GM21576 (cell line): ENCODE measurements at regions not wholly inside any gene's neighbourhood (a gene's known extent, or its start where the extent isn't known, plus 50 kb on each side); places are given as distances from the start of the nearest gene placed in this dataset.
"Not testable (repeated sequence)": the region's sequence is repeated elsewhere in the genome, so short reads cannot be mapped to it uniquely, and the experiment has no call there.

Experiments used
- ATAC-seq: cut with Tn5 transposase; IDR thresholded peaks from one replicate; pipeline ENCODE4 v1.9.1; 2021; ENCODE audit warnings: mild to moderate bottlenecking, moderate library complexity; ENCODE audit not compliant: unreplicated experiment

- ATAC-seq = no peak
These were observed 87.9 kb upstream of the TRIO start for GRCh38 chr5:14054965-14055963.

- no peak for ATAC-seq
These were observed 88.9 kb upstream of the TRIO start for GRCh38 chr5:14054111-14054854.

- ATAC-seq = no peak
These were observed 92.3 kb upstream of the TRIO start for GRCh38 chr5:14050821-14051220.

GRCh38 chr5:14048434-14048833 is 94.7 kb upstream of the TRIO start:
- no peak for ATAC-seq

- ATAC-seq = no peak
These were observed 97.2 kb upstream of the DNAH5 start for GRCh38 chr5:14041528-14042192.

- no peak for ATAC-seq
These were observed 96.1 kb upstream of the DNAH5 start for GRCh38 chr5:14040542-14040941.

- no peak for ATAC-seq
These were observed 95.1 kb upstream of the DNAH5 start for GRCh38 chr5:14039576-14039975.

- ATAC-seq = no peak
These were observed 94.6 kb upstream of the DNAH5 start for GRCh38 chr5:14039063-14039462.

GRCh38 chr5:14038341-14038959 is 94.0 kb upstream of the DNAH5 start:
- ATAC-seq = no peak

GRCh38 chr5:14036947-14037346 is 92.5 kb upstream of the DNAH5 start:
- no peak for ATAC-seq

- ATAC-seq = no peak
These were observed 92.0 kb upstream of the DNAH5 start for GRCh38 chr5:14036514-14036913.

GRCh38 chr5:14035859-14036503 is 91.5 kb upstream of the DNAH5 start:
- ATAC-seq = no peak

- ATAC-seq = no peak
These were observed 90.5 kb upstream of the DNAH5 start for GRCh38 chr5:14034963-14035362.

- ATAC-seq = no peak
These were observed 88.4 kb upstream of the DNAH5 start for GRCh38 chr5:14032918-14033317.

GRCh38 chr5:14028938-14029584 is 84.6 kb upstream of the DNAH5 start:
- ATAC-seq = no peak

GRCh38 chr5:14028188-14028587 is 83.7 kb upstream of the DNAH5 start:
- no peak for ATAC-seq

GRCh38 chr5:14025569-14026286 is 81.2 kb upstream of the DNAH5 start:
- ATAC-seq = no peak

- no peak for ATAC-seq
These were observed 78.5 kb upstream of the DNAH5 start for GRCh38 chr5:14022971-14023370.

- not testable (repeated sequence) for ATAC-seq
These were observed 76.5 kb upstream of the DNAH5 start for GRCh38 chr5:14020944-14021343.
